B cell (primary cell): ENCODE measurements at regions not wholly inside any gene's neighbourhood (a gene's known extent, or its start where the extent isn't known, plus 50 kb on each side); places are given as distances from the start of the nearest gene placed in this dataset.

Source experiments
- ATAC-seq: fragments of 200-7000 bp; cut with Tn5 transposase; one replicate; pipeline ENCODE4 v1.10.0; 2021; ENCODE audit warnings: low read depth, mild to moderate bottlenecking, moderate number of reproducible peaks, moderate library complexity
- CTCF ChIA-PET: fragments of 350-600 bp; sonication (Branson Sonifier 250); formaldehyde crosslinking; loops from one replicate; lab custom pipeline; 2021; ENCODE audit warnings: antibody characterized with exemption, inconsistent platforms; lab: Charles Lee
- POLR2A ChIA-PET: fragments of 350-600 bp; sonication (Branson Sonifier 250); formaldehyde crosslinking; loops from one replicate; lab custom pipeline; 2021; ENCODE audit warnings: antibody characterized with exemption; lab: Charles Lee
- DNase-seq: peaks from one replicate; pipeline ENCODE4 v3.0.0; 2013
- H2AFZ ChIP-seq: 2 replicates; pipeline ENCODE4 v1.6.1; 2012; ENCODE audit warnings: mild to moderate bottlenecking, low read depth, low read length; ENCODE audit not compliant: insufficient read depth, poor library complexity, severe bottlenecking
- H3K27ac ChIP-seq, 2 donors: 1 replicate in 1 of 2; 2 replicates in 1 of 2; pipeline ENCODE4 v1.5.1; 2012 to 2013; ENCODE audit warnings: low read length in 2 of 2, mild to moderate bottlenecking in 2 of 2, moderate library complexity in 1 of 2
- H3K27me3 ChIP-seq, 4 experiments: fragments of 200-600 bp in 1 of 4; sonication (generic) in 1 of 4; replicated peaks in 1 of 4; 1 replicate in 2 of 4; 2 replicates in 2 of 4; pipeline versions ENCODE4 v1.6.1 to v1.7.0; 2013 to 2016; ENCODE audit warnings: low read length in 3 of 4, mild to moderate bottlenecking in 2 of 4, mixed read lengths in 1 of 4, moderate library complexity in 1 of 4; ENCODE audit not compliant: insufficient read depth in 4 of 4, control insufficient read depth in 3 of 4; ENCODE audit errors: control extremely low read depth in 1 of 4
- H3K36me3 ChIP-seq, 2 experiments: replicated peaks in 1 of 2; 1 replicate in 1 of 2; 2 replicates in 1 of 2; pipeline versions ENCODE4 v1.6.1 to v1.7.1; 2013; ENCODE audit warnings: low read length in 1 of 2; ENCODE audit not compliant: insufficient read depth in 2 of 2, control insufficient read depth in 1 of 2; ENCODE audit errors: control extremely low read depth in 1 of 2, extremely low read depth in 1 of 2
- H3K4me1 ChIP-seq, 2 donors: fragments of 200-600 bp in 1 of 2; sonication (generic) in 1 of 2; 1 replicate in 1 of 2; 2 replicates in 1 of 2; pipeline versions ENCODE4 v1.5.1 to v1.6.1; 2013 to 2017; ENCODE audit warnings: low read length in 2 of 2; ENCODE audit not compliant: control insufficient read depth in 2 of 2, insufficient read depth in 2 of 2
- H3K4me2 ChIP-seq: replicated peaks from 2 replicates; pipeline ENCODE3; 2012; ENCODE audit warnings: mild to moderate bottlenecking, low read depth, low read length; ENCODE audit not compliant: poor library complexity, severe bottlenecking
- H3K4me3 ChIP-seq, 5 experiments: fragments of 200-600 bp in 1 of 5; sonication (generic) in 1 of 5; 1 replicate in 3 of 5; 2 replicates in 2 of 5; pipeline versions ENCODE4 v1.5.1 to v1.7.0; 2011 to 2016; ENCODE audit warnings: low read length in 4 of 5, mild to moderate bottlenecking in 4 of 5, low read depth in 2 of 5, control low read depth in 1 of 5, moderate library complexity in 1 of 5; ENCODE audit not compliant: insufficient read depth in 1 of 5; ENCODE audit errors: control extremely low read depth in 1 of 5, extremely low read depth in 1 of 5
- H3K79me2 ChIP-seq: fragments of 200-600 bp; sonication (generic); one replicate; pipeline ENCODE4 v1.6.0; 2016; ENCODE audit warnings: low read length; ENCODE audit not compliant: control insufficient read depth, insufficient read depth
- H3K9ac ChIP-seq: fragments of 200-600 bp; sonication (generic); 2 replicates; pipeline ENCODE4 v1.6.1; 2017; ENCODE audit warnings: mild to moderate bottlenecking, low read length, moderate library complexity
- H3K9me3 ChIP-seq, 3 donors: one replicate each; pipeline versions ENCODE4 v1.6.1 to v1.7.1; 2013; ENCODE audit warnings: low read length in 2 of 3; ENCODE audit not compliant: control insufficient read depth in 2 of 3, insufficient read depth in 1 of 3; ENCODE audit errors: control extremely low read depth in 1 of 3
- H4K20me1 ChIP-seq: 2 replicates; pipeline ENCODE4 v1.6.0; 2012; ENCODE audit warnings: mild to moderate bottlenecking, low read length; ENCODE audit not compliant: insufficient read depth, control insufficient read depth, poor library complexity, severe bottlenecking
- H3K27ac Mint-ChIP-seq: one replicate; pipeline ENCODE4 v1.8.0; 2021; ENCODE audit warnings: mixed read lengths
- H3K27me3 Mint-ChIP-seq: one replicate; pipeline ENCODE4 v1.8.0; 2021; ENCODE audit warnings: mixed read lengths
- H3K4me1 Mint-ChIP-seq: one replicate; pipeline ENCODE4 v1.8.0; 2021; ENCODE audit warnings: mixed read lengths
- H3K4me3 Mint-ChIP-seq: one replicate; pipeline ENCODE4 v1.8.0; 2021; ENCODE audit warnings: mixed read lengths
- H3K9me3 Mint-ChIP-seq: one replicate; pipeline ENCODE4 v1.8.0; 2022; ENCODE audit warnings: mixed read lengths; ENCODE audit not compliant: insufficient read depth
- EZH2 ChIP-seq: IDR thresholded peaks from 2 replicates; pipeline ENCODE4 v1.6.1; 2012; ENCODE audit warnings: borderline replicate concordance, low read depth, mild to moderate bottlenecking, moderate library complexity, low read length; ENCODE audit not compliant: insufficient read depth, poor library complexity, severe bottlenecking
- WGBS: methylation state at CpG from one replicate; pipeline ENCODE4 v1.1.5; 2013; ENCODE audit warnings: missing lambda C conversion rate; ENCODE audit not compliant: insufficient coverage; 5-methylcytosine and 5-hydroxymethylcytosine counted together
- intact Hi-C: fragments of 100-400 bp; cut with micrococcal nuclease; formaldehyde crosslinking; loops from one replicate; pipeline ENCODE4 v1.10.0; 2022
- TF ChIP-seq, protein P1 (sequence below): fragments of 200-600 bp; IDR thresholded peaks from one replicate; pipeline ENCODE4 v1.8.0; 2022; ENCODE audit warnings: antibody characterized with exemption, mild to moderate bottlenecking

DNA sequence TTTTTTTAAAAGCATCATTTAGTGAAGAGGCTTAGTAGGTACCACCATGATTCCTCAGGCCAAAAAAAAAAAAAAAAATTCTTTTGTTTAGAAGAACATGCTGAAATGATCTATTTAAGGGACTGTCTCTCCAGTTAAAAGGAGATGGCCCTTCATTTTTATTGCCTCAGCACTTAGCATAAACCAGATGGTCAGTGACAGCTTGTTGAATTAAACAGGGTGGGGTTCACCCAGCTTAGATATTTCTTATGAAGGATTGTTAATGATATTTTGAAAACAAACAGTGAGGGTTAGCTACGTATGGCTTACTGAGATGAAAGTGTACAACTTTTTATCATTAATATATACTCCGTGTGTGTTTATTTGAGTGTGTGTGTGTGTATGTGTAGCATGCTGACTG is 203.7 kb downstream of the FAM181B start:
- H3K9me3 Mint-ChIP-seq = no peaks in the 10 kb centered on the region
- Histone ChIP-seq H2AFZ (no peak overlapping the region), H3K9ac (no peak overlapping the region), H3K36me3 (no peaks in the 10 kb centered on the region), H3K79me2 (no peaks in the 10 kb centered on the region), H4K20me1 (no peaks in the 10 kb centered on the region), H3K27ac (no peak overlapping the region), H3K4me3 (no peak overlapping the region), H3K4me1 (no peaks in the 10 kb centered on the region), H3K4me2 (no peak overlapping the region), H3K9me3 (no peaks in the 10 kb centered on the region), H3K27me3 (peaks cover 0 to 4% (median 0%) of the 10 kb centered on the region in 4 experiments)
- TF ChIP-seq EZH2 = no peak
- TF ChIP-seq, protein P1, sequence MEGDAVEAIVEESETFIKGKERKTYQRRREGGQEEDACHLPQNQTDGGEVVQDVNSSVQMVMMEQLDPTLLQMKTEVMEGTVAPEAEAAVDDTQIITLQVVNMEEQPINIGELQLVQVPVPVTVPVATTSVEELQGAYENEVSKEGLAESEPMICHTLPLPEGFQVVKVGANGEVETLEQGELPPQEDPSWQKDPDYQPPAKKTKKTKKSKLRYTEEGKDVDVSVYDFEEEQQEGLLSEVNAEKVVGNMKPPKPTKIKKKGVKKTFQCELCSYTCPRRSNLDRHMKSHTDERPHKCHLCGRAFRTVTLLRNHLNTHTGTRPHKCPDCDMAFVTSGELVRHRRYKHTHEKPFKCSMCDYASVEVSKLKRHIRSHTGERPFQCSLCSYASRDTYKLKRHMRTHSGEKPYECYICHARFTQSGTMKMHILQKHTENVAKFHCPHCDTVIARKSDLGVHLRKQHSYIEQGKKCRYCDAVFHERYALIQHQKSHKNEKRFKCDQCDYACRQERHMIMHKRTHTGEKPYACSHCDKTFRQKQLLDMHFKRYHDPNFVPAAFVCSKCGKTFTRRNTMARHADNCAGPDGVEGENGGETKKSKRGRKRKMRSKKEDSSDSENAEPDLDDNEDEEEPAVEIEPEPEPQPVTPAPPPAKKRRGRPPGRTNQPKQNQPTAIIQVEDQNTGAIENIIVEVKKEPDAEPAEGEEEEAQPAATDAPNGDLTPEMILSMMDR = no peak
- DNase-seq (no peak), ATAC-seq (no peak)
- no peak overlapping the region for H3K4me3 Mint-ChIP-seq
- ChIA-PET POLR2A (no interaction called here), CTCF (interaction anchor here (0.7 kb wide), 1 partner anchor 12 kb away, joined by 5 read pairs; no protein-coding TSS in a partner anchor)
- intact Hi-C loops = no loop called here
- no CpG with 5 or more reads among the region's 2 CpGs for WGBS
- H3K27me3 Mint-ChIP-seq = peaks cover 15% of the 10 kb centered on the region
- H3K4me1 Mint-ChIP-seq = no peaks in the 10 kb centered on the region
- H3K27ac Mint-ChIP-seq = no peak overlapping the region

DNA sequence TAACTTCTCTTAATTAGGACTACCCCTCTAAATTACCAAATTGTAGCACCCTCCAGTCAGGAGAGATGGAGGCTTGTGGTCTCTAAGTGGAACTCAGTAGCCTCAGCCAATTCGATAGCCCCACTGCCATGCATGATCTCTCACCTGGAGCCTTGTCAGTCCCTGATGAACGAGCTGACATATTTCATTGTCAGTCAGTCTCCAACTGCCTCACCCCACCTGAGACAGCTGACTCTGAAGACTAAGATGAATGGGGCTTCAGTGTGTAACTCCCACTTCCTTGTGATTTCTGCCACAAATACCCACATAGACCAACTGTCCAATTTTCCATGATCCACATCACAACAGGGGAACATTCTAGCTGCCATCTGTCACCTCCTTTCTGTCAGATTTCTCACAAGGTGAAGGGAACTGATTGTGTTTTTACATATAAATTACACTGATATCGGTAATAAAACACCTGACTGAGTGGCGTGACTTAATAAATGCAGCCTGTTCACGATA is 206.5 kb downstream of the FAM181B start:
- DNase-seq (no peak), ATAC-seq (no peak)
- whole genome bisulfite sequencing = 64% methylated on average over 4 of the region's 5 CpGs
- intact Hi-C loops = no loop called here
- H3K27ac ChIP-seq = no peak overlapping the region
- no peaks in the 10 kb centered on the region for H3K79me2 ChIP-seq
- no peak overlapping the region for H3K4me3 ChIP-seq
- CTCF ChIA-PET = no interaction called here
- no peak overlapping the region for H3K27ac Mint-ChIP-seq
- no peak overlapping the region for H3K4me2 ChIP-seq
- H3K4me3 Mint-ChIP-seq = no peak overlapping the region
- no peaks in the 10 kb centered on the region for H3K9me3 Mint-ChIP-seq
- no peak overlapping the region for H3K9ac ChIP-seq
- peaks cover 0 to 7% (median 0%) of the 10 kb centered on the region in 4 experiments for H3K27me3 ChIP-seq
- H3K4me1 ChIP-seq = no peaks in the 10 kb centered on the region
- H3K4me1 Mint-ChIP-seq = no peaks in the 10 kb centered on the region
- H3K9me3 ChIP-seq = no peaks in the 10 kb centered on the region
- H2AFZ ChIP-seq = no peak overlapping the region
- no peaks in the 10 kb centered on the region for H3K36me3 ChIP-seq
- H3K27me3 Mint-ChIP-seq = peaks cover 24% of the 10 kb centered on the region
- TF ChIP-seq EZH2 = no peak
- TF ChIP-seq, protein P1 = no peak
- no peaks in the 10 kb centered on the region for H4K20me1 ChIP-seq
- POLR2A ChIA-PET = no interaction called here
